Breast epithelium (tissue), 4 donors: ENCODE measurements at regions not wholly inside any gene's neighbourhood (a gene's known extent, or its start where the extent isn't known, plus 50 kb on each side); places are given as distances from the start of the nearest gene placed in this dataset.

Experiments
- DNase-seq, 2 donors: peaks; one replicate each; pipeline ENCODE4 v3.0.0-alpha.2; 2019; ENCODE audit warnings: low spot score in 2 of 2
- H3K27ac ChIP-seq, 2 donors: fragments of 200-600 bp; sonication (generic) in 1 of 2; one replicate each; pipeline ENCODE4 v1.5.1; 2016 to 2019; ENCODE audit warnings: mild to moderate bottlenecking in 1 of 2
- H3K27me3 ChIP-seq, 2 donors: fragments of 200-600 bp; sonication (generic) in 1 of 2; one replicate each; pipeline versions ENCODE4 v1.5.1 to v1.6.0; 2017 to 2019; ENCODE audit warnings: control low read depth in 1 of 2, mild to moderate bottlenecking in 1 of 2
- H3K36me3 ChIP-seq: fragments of 200-600 bp; one replicate; pipeline ENCODE4 v1.5.1; 2019
- H3K4me1 ChIP-seq, 2 donors: fragments of 200-600 bp; sonication (generic); one replicate each; pipeline ENCODE4 v1.5.1; 2016 to 2019; ENCODE audit warnings: control low read depth in 1 of 2
- H3K4me3 ChIP-seq, 3 donors: fragments of 200-600 bp; sonication (generic); 1 replicate in 2 of 3; 2 replicates in 1 of 3; pipeline ENCODE4 v1.5.1; 2016 to 2019; ENCODE audit warnings: mild to moderate bottlenecking in 3 of 3, moderate library complexity in 2 of 3
- H3K9me3 ChIP-seq, 2 donors: fragments of 200-600 bp; sonication (generic) in 1 of 2; one replicate each; pipeline ENCODE4 v1.5.1; 2016 to 2019; ENCODE audit warnings: control low read depth in 1 of 2
- POLR2A ChIP-seq: fragments of 450-650 bp; IDR thresholded peaks from one replicate; pipeline ENCODE4 v1.6.1; 2016; ENCODE audit warnings: antibody characterized with exemption, mild to moderate bottlenecking, moderate library complexity
- POLR2AphosphoS5 ChIP-seq, 3 donors: sonication (generic); formaldehyde crosslinking; IDR thresholded peaks; one replicate each; pipeline ENCODE4 v1.6.1; 2017; ENCODE audit warnings: antibody characterized with exemption in 3 of 3
- intact Hi-C: fragments of 100-400 bp; cut with DNase I; formaldehyde crosslinking; loops from one replicate; pipeline ENCODE4 v1.15.1; 2023; ENCODE audit warnings: low total_unique reads
- TF ChIP-seq, protein P1 (sequence below), 3 donors: fragments of 450-650 bp; IDR thresholded peaks; one replicate each; pipeline ENCODE4 v1.5.1; 2016 to 2017; ENCODE audit warnings: antibody characterized with exemption in 3 of 3, mild to moderate bottlenecking in 3 of 3, moderate library complexity in 3 of 3

DNA sequence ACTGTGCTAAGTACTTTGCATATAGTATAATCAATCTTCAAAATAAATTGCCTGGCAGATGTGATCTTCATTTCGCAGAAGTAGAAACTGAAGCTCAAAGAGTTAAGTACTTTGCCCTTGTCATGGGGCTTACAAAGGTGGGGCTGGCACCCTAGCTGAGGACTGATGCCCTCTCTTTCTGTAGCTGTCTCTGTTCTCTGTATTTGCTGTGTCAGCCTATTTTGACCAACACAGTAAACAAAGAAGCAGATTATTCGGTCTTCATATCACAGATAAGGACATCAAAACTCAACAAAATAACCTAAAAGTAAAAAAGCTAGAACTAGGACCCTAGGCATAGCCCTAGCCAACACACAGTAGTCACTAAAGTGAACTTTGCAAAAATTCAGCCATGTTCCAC is 570.5 kb upstream of the TENM3 start:
- H3K9me3 ChIP-seq: no peaks in the 10 kb centered on the region
- no peaks in the 10 kb centered on the region for H3K36me3 ChIP-seq
- H3K4me1 ChIP-seq: no peaks in the 10 kb centered on the region
- H3K27me3 ChIP-seq: no peaks in the 10 kb centered on the region
- no peak overlapping the region for H3K4me3 ChIP-seq
- no peak for DNase-seq
- TF ChIP-seq POLR2A (no peak), POLR2AphosphoS5 (IDR thresholded peaks at IDR 0.05) (no peak)
- TF ChIP-seq, protein P1, sequence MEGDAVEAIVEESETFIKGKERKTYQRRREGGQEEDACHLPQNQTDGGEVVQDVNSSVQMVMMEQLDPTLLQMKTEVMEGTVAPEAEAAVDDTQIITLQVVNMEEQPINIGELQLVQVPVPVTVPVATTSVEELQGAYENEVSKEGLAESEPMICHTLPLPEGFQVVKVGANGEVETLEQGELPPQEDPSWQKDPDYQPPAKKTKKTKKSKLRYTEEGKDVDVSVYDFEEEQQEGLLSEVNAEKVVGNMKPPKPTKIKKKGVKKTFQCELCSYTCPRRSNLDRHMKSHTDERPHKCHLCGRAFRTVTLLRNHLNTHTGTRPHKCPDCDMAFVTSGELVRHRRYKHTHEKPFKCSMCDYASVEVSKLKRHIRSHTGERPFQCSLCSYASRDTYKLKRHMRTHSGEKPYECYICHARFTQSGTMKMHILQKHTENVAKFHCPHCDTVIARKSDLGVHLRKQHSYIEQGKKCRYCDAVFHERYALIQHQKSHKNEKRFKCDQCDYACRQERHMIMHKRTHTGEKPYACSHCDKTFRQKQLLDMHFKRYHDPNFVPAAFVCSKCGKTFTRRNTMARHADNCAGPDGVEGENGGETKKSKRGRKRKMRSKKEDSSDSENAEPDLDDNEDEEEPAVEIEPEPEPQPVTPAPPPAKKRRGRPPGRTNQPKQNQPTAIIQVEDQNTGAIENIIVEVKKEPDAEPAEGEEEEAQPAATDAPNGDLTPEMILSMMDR (IDR thresholded peaks at IDR 0.05): no peak
- no peak overlapping the region for H3K27ac ChIP-seq
- intact Hi-C loops: no loop called here

DNA sequence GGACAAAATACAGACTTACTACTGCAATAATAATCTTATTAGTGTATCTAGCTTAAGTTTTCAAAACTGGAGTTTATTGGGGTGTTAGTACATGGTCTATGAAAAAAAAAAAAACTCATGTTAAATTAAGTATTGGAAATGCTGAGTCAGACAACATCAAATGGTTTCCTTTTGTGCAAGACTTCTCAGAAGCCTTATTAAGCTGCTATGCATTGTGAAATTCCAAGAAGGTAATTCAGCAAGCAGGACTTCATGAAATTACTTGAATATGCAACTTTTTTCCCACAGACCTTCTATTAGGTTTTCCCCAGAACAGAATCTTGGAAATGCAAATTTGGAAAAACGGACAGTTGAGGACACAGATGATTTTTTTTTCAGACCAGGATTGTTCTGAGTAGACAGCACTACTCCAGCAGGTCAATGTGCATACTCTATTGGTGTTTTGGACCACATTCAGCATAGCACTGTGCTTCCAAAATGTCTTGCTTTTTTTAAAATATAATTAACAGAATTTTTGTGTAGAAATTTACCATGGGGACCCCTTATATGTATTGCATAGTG is 568.8 kb upstream of the TENM3 start:
- no peaks in the 10 kb centered on the region for H3K9me3 ChIP-seq
- no peak overlapping the region for H3K4me3 ChIP-seq
- no peaks in the 10 kb centered on the region for H3K4me1 ChIP-seq
- no peak for DNase-seq
- H3K27me3 ChIP-seq: no peaks in the 10 kb centered on the region
- TF ChIP-seq POLR2A (no peak), POLR2AphosphoS5 (IDR thresholded peaks at IDR 0.05) (no peak)
- TF ChIP-seq, protein P1 (IDR thresholded peaks at IDR 0.05): no peak
- H3K36me3 ChIP-seq: no peaks in the 10 kb centered on the region
- intact Hi-C loops: no loop called here
- H3K27ac ChIP-seq: no peak overlapping the region

DNA sequence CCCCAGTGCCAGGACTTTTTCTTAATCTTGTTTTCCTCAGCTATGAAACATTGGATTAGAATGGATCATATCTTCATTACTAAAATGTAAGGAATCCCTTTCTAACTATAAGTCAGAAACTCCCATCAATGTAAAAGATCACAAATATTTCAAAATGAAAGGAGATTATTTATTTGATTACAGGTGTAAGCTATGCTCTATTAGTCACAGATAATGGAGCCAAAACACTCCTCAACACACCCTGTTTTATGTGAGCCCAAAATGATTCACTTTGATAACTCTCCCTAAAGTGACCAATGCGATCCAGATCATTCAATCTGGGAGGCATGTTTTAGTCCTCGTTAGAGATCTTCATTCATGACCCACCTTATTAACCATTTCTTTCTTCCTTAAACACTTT is 566.7 kb upstream of the TENM3 start:
- TF ChIP-seq, protein P1 (IDR thresholded peaks at IDR 0.05): no peak
- no peak for TF ChIP-seq POLR2AphosphoS5 (IDR thresholded peaks at IDR 0.05)
- no peak for TF ChIP-seq POLR2A
- Histone ChIP-seq H3K36me3 (no peaks in the 10 kb centered on the region), H3K27me3 (no peaks in the 10 kb centered on the region), H3K4me1 (no peaks in the 10 kb centered on the region), H3K27ac (no peak overlapping the region), H3K9me3 (no peaks in the 10 kb centered on the region), H3K4me3 (no peak overlapping the region)
- intact Hi-C loops: no loop called here
- no peak for DNase-seq

DNA sequence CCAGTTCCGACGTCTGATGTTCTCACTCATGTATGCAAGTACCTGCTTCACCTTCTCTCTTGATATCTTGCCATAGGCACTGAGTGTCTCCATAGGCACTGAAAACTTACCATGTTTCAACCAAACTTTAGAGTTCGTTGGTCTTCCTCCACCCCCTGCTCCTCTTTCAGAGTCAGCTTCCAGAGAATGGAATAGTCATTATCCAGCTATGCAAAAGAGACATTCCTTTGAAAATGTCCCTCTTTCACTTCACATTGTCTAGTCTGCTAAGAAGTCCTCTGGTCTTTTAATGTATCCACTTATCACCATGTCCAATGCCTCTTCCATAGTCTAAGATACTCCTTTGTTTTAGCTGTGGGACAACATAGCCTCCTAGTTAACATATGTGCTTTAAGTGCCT is 566.0 kb upstream of the TENM3 start:
- Histone ChIP-seq H3K36me3 (no peaks in the 10 kb centered on the region), H3K4me3 (no peak overlapping the region), H3K27me3 (no peaks in the 10 kb centered on the region), H3K27ac (no peak overlapping the region), H3K4me1 (no peaks in the 10 kb centered on the region), H3K9me3 (no peaks in the 10 kb centered on the region)
- intact Hi-C loops: no loop called here
- DNase-seq: no peak
- TF ChIP-seq, protein P1 (IDR thresholded peaks at IDR 0.05): no peak
- TF ChIP-seq POLR2AphosphoS5 (IDR thresholded peaks at IDR 0.05) (no peak), POLR2A (no peak)

DNA sequence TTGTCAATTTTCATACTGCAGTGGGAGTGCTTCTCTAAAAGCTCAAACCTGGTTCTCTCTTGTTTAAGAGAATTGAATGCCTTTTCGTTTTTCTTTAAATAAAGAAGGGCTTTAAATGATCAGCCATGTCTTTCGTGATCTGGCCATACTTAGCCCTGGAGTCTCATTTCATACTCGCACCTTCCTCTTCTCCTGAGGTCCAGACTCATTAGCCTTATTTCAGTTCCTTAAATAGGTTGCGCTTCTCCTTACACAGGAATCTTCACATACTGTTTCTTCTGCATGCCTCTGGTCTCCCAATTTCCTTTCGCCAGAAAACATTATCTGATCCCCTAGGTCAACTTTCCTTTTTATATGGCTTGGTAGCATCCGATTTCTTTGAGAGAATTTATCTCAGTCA is 565.6 kb upstream of the TENM3 start:
- no peaks in the 10 kb centered on the region for H3K27me3 ChIP-seq
- TF ChIP-seq, protein P1 (IDR thresholded peaks at IDR 0.05): no peak
- TF ChIP-seq POLR2AphosphoS5 (IDR thresholded peaks at IDR 0.05) (no peak), POLR2A (no peak)
- intact Hi-C loops: no loop called here
- no peaks in the 10 kb centered on the region for H3K4me1 ChIP-seq
- H3K9me3 ChIP-seq: no peaks in the 10 kb centered on the region
- no peaks in the 10 kb centered on the region for H3K36me3 ChIP-seq
- DNase-seq: no peak
- H3K4me3 ChIP-seq: no peak overlapping the region
- no peak overlapping the region for H3K27ac ChIP-seq
